Lung (tissue), 11 donors: ENCODE measurements at regions not wholly inside any gene's neighbourhood (a gene's known extent, or its start where the extent isn't known, plus 50 kb on each side); places are given as distances from the start of the nearest gene placed in this dataset.

Experiments used
- ATAC-seq: fragments of 200-7000 bp; cut with Tn5 transposase; one replicate; pipeline ENCODE4 v1.9.1; 2020; ENCODE audit warnings: moderate number of reproducible peaks; ENCODE audit not compliant: insufficient read depth, low FRiP score
- DNase-seq, 3 donors: peaks; one replicate each; pipeline ENCODE4 v3.0.0-alpha.2; 2013 to 2017
- H3K27ac ChIP-seq, 2 donors: one replicate each; pipeline ENCODE4 v1.5.1; 2013; ENCODE audit warnings: mild to moderate bottlenecking in 2 of 2, moderate library complexity in 2 of 2, control low read depth in 1 of 2, inconsistent platforms in 1 of 2, low read depth in 1 of 2, low read length in 1 of 2
- H3K27me3 ChIP-seq, 3 donors: one replicate each; pipeline ENCODE4 v1.5.1; 2013; ENCODE audit warnings: low read length in 2 of 3; ENCODE audit not compliant: control insufficient read depth in 3 of 3, insufficient read depth in 3 of 3
- H3K36me3 ChIP-seq, 4 donors: one replicate each; pipeline ENCODE4 v1.5.1; 2013; ENCODE audit warnings: low read length in 4 of 4, mild to moderate bottlenecking in 1 of 4, moderate library complexity in 1 of 4; ENCODE audit not compliant: control insufficient read depth in 4 of 4, insufficient read depth in 4 of 4
- H3K4me1 ChIP-seq, 5 donors: one replicate each; pipeline ENCODE4 v1.5.1; 2013; ENCODE audit warnings: low read length in 5 of 5, mild to moderate bottlenecking in 2 of 5, moderate library complexity in 1 of 5; ENCODE audit not compliant: control insufficient read depth in 5 of 5, insufficient read depth in 5 of 5
- H3K4me3 ChIP-seq: one replicate; pipeline ENCODE4 v1.5.1; 2013; ENCODE audit warnings: mild to moderate bottlenecking, control low read depth, moderate library complexity
- H3K9ac ChIP-seq, 2 donors: one replicate each; pipeline ENCODE4 v1.5.1; 2013; ENCODE audit warnings: low read length in 2 of 2, control low read depth in 1 of 2; ENCODE audit not compliant: insufficient read depth in 1 of 2
- H3K9me3 ChIP-seq, 4 donors: one replicate each; pipeline ENCODE4 v1.5.1; 2013; ENCODE audit warnings: low read length in 3 of 4, mild to moderate bottlenecking in 1 of 4, moderate library complexity in 1 of 4; ENCODE audit not compliant: control insufficient read depth in 4 of 4, insufficient read depth in 3 of 4
- CTCF ChIP-seq: IDR thresholded peaks from 2 replicates; pipeline ENCODE4 v1.5.1; 2012; ENCODE audit warnings: mild to moderate bottlenecking; ENCODE audit errors: control extremely low read depth, extremely low read depth
- WGBS, 2 donors: extraction: QIAGEN DNeasy Blood & Tissue Kit; methylation state at CpG; one replicate each; pipeline ENCODE4 v1.1.7; 2013; 5-methylcytosine and 5-hydroxymethylcytosine counted together
- donor health status: control.
- donor health status: control.
- donor health status: Bipolar disorder and iron deficiency.
- donor health status: healthy.
- donor health status: DM: yes; HTN: yes; CAD: no.

GRCh38 chr7:32217341-32218153 is 147.3 kb upstream of the PDE1C start:
- 68 to 81% methylated on average over 5 of the region's 5 CpGs for WGBS, 2 donors
- Histone ChIP-seq H3K9ac (no peak overlapping the region), H3K9me3 (peaks cover 0 to 7% (median 0%) of the 10 kb centered on the region in 4 donors), H3K4me1 (no peaks in the 10 kb centered on the region), H3K27ac (no peak overlapping the region), H3K36me3 (no peaks in the 10 kb centered on the region), H3K4me3 (no peak overlapping the region), H3K27me3 (peaks cover 0 to 2% (median 1%) of the 10 kb centered on the region in 3 donors)
- DNase-seq, result no peak
- no peak for TF ChIP-seq CTCF
- ATAC-seq, result no peak

GRCh38 chr7:32216759-32217158 is 146.6 kb upstream of the PDE1C start:
- Histone ChIP-seq H3K9ac (no peak overlapping the region), H3K4me3 (no peak overlapping the region), H3K4me1 (no peaks in the 10 kb centered on the region), H3K27ac (no peak overlapping the region), H3K36me3 (no peaks in the 10 kb centered on the region), H3K9me3 (peaks cover 0 to 7% (median 0%) of the 10 kb centered on the region in 4 donors), H3K27me3 (peaks cover 0 to 4% (median 2%) of the 10 kb centered on the region in 3 donors)
- WGBS, 2 donors, result 86 to 88% methylated on average over 4 of the region's 4 CpGs
- no peak for TF ChIP-seq CTCF
- DNase-seq (no peak), ATAC-seq (no peak)

GRCh38 chr7:32215697-32216096 is 145.5 kb upstream of the PDE1C start:
- ATAC-seq (no peak), DNase-seq (no peak)
- H3K36me3 ChIP-seq, result no peaks in the 10 kb centered on the region
- no peaks in the 10 kb centered on the region for H3K4me1 ChIP-seq
- no peak overlapping the region for H3K9ac ChIP-seq
- no peak overlapping the region for H3K4me3 ChIP-seq
- no peak for TF ChIP-seq CTCF
- H3K27me3 ChIP-seq, result peaks cover 0 to 4% (median 2%) of the 10 kb centered on the region in 3 donors
- no peak overlapping the region for H3K27ac ChIP-seq
- H3K9me3 ChIP-seq, result peaks cover 0 to 5% (median 0%) of the 10 kb centered on the region in 4 donors
- WGBS, 2 donors, result 69 to 71% methylated on average over 1 of the region's 1 CpG
